Activated CD4-positive, alpha-beta T cell treated with anti-CD3 and anti-CD28 coated beads for 48 hours (primary cell): ENCODE measurements at regions not wholly inside any gene's neighbourhood (a gene's known extent, or its start where the extent isn't known, plus 50 kb on each side); places are given as distances from the start of the nearest gene placed in this dataset.

ENCODE experiments used
- DNase-seq: peaks from one replicate; pipeline ENCODE4 v3.0.0-alpha.2; 2020

GRCh38 chr9:107213561-107214028 is 69.5 kb upstream of the RAD23B start:
- DNase-seq = peak; percentile 41

- DNase-seq = no peak
Observed at GRCh38 chr9:107214381-107214780, 68.7 kb upstream of the RAD23B start.

- no peak for DNase-seq
Observed at GRCh38 chr9:107214915-107215314, 68.2 kb upstream of the RAD23B start.

GRCh38 chr9:107215381-107215780 is 67.7 kb upstream of the RAD23B start:
- no peak for DNase-seq

GRCh38 chr9:107216329-107216728 is 66.8 kb upstream of the RAD23B start:
- no peak for DNase-seq

- DNase-seq = no peak
Observed at GRCh38 chr9:107218829-107219485, 64.1 kb upstream of the RAD23B start.

GRCh38 chr9:107219486-107220077 is 63.5 kb upstream of the RAD23B start:
- DNase-seq = no peak

- no peak for DNase-seq
Observed at GRCh38 chr9:107221321-107221720, 61.8 kb upstream of the RAD23B start.

GRCh38 chr9:107222020-107222522 is 61.0 kb upstream of the RAD23B start:
- no peak for DNase-seq

- DNase-seq = no peak
Observed at GRCh38 chr9:107223381-107223780, 59.7 kb upstream of the RAD23B start.

GRCh38 chr9:107224252-107224651 is 58.8 kb upstream of the RAD23B start:
- DNase-seq = no peak

- DNase-seq = no peak
Observed at GRCh38 chr9:107226421-107226820, 56.7 kb upstream of the RAD23B start.

- no peak for DNase-seq
Observed at GRCh38 chr9:107227774-107228173, 55.3 kb upstream of the RAD23B start.

GRCh38 chr9:107228496-107229039 is 54.5 kb upstream of the RAD23B start:
- no peak for DNase-seq

- no peak for DNase-seq
Observed at GRCh38 chr9:107229241-107229741, 53.8 kb upstream of the RAD23B start.
